ENCODE measurements at regions not wholly inside any gene's neighbourhood (a gene's known extent, or its start where the extent isn't known, plus 50 kb on each side); places are given as distances from the start of the nearest gene placed in this dataset.
A peak's percentile ranks its signal among the peaks of the same experiment; 100 is the strongest.

DNA sequence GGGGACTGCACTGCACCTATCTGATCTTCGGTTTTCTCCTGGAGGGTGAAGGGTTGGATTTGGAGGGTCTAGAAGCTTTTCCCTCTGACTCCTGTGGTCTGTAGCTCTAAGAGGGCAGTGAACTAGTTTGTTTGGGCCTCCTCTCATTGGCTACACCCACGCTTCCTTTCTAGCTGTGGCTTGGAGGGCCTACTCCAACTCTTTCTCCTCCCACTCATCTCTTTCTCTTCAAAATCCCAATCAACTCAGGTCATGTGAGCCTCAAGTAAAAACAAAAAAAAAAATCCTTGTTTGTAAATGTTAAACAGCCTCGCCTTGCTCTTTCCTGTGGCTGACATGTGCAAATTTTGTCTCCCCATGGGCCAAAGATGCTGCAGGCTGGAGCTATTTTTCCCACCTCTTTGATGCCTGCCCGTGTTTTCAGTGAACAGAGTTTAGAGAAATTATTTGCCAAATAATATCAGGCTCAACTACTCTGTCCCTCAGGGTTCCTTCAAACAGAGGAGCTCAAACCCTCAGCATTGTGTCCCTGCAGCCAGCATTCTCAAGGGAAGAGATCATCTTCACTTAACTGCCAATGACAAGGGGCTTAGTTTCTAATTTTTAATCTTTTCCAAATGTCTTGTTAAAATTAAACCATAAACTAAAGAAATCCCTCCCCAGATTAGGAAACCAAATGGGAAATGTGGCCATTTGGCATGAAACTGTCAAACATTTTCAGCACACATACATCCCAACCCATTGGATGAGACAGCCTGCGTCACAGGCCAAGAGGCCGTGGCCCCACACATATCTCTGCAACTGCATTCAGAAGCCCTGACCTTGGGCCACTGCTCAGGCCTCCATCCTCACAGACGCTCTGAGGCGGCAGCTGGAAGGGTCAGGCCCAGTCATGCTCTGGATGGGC, 114.8 kb upstream of the THBS1 start:
- DNase-seq, result no peak
- Histone ChIP-seq H3K27ac (no peak overlapping the region), H3K27me3 (replicated peaks) (no peaks in the 10 kb centered on the region), H3K4me3 (ENCODE audit: low read depth, low read length) (no peak overlapping the region), H3K36me3 (replicated peaks) (no peaks in the 10 kb centered on the region)
- in situ Hi-C loops (cut with HindIII; ENCODE audit: low pct_ligation_motif_present, low sequenced_read_pairs), result no loop called here
- TF ChIP-seq, protein P1, sequence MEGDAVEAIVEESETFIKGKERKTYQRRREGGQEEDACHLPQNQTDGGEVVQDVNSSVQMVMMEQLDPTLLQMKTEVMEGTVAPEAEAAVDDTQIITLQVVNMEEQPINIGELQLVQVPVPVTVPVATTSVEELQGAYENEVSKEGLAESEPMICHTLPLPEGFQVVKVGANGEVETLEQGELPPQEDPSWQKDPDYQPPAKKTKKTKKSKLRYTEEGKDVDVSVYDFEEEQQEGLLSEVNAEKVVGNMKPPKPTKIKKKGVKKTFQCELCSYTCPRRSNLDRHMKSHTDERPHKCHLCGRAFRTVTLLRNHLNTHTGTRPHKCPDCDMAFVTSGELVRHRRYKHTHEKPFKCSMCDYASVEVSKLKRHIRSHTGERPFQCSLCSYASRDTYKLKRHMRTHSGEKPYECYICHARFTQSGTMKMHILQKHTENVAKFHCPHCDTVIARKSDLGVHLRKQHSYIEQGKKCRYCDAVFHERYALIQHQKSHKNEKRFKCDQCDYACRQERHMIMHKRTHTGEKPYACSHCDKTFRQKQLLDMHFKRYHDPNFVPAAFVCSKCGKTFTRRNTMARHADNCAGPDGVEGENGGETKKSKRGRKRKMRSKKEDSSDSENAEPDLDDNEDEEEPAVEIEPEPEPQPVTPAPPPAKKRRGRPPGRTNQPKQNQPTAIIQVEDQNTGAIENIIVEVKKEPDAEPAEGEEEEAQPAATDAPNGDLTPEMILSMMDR (IDR thresholded peaks at IDR 0.05; ENCODE audit: low read depth, low read length, missing control alignments), result no peak

DNA sequence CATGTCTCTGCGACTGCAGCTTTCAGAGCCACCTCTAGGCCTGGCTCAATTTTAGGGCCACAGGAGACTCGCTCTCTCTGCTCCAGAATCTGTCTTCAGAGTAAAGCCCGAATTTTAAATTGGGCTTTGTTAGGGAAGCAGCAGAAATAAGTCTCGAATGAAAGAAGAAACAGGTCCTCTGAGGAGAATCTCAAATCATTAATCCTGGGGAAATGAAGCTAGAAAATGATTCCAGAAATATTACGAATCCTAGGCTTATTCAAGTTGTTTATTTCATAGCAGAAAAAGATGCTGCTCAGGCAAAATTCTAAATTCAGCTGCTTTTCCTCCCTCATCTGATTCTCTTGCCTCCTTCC, 114.2 kb upstream of the THBS1 start:
- no peak overlapping the region for H3K27ac ChIP-seq
- no peak for DNase-seq
- no peaks in the 10 kb centered on the region for H3K36me3 ChIP-seq (replicated peaks)
- TF ChIP-seq, protein P1 (IDR thresholded peaks at IDR 0.05; ENCODE audit: low read depth, low read length, missing control alignments), result no peak
- H3K4me3 ChIP-seq (ENCODE audit: low read depth, low read length), result no peak overlapping the region
- in situ Hi-C loops (cut with HindIII; ENCODE audit: low pct_ligation_motif_present, low sequenced_read_pairs), result no loop called here
- H3K27me3 ChIP-seq (replicated peaks), result no peaks in the 10 kb centered on the region

DNA sequence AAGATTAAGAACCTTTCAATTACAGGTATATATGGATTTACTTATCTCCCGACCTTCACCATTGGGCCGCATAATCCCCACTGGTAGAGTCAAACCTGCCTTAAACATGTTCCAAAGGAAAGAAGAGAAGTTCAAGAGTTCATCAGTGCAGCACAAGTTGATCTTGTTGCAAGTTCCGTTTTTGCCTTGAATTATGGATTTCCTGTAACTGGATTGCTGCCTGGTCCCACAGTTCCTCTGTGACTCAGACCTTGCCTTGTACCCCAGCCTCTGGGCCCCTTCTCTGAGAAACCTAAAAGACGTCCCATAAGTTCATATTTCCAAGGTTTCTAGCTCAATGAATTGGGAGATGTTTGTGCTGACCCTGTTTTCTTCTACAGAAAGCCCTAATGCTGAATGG, 112.5 kb upstream of the THBS1 start:
- TF ChIP-seq, protein P1 (IDR thresholded peaks at IDR 0.05; ENCODE audit: low read depth, low read length, missing control alignments), result no peak
- in situ Hi-C loops (cut with HindIII; ENCODE audit: low pct_ligation_motif_present, low sequenced_read_pairs), result no loop called here
- DNase-seq, result no peak

GRCh38 chr15:39468828-39469227, 112.1 kb upstream of the THBS1 start:
- in situ Hi-C loops (cut with HindIII; ENCODE audit: low pct_ligation_motif_present, low sequenced_read_pairs), result no loop called here
- Histone ChIP-seq H3K27me3 (replicated peaks) (no peaks in the 10 kb centered on the region), H3K4me3 (ENCODE audit: low read depth, low read length) (no peak overlapping the region), H3K36me3 (replicated peaks) (no peaks in the 10 kb centered on the region), H3K27ac (no peak overlapping the region)
- no peak for DNase-seq
- TF ChIP-seq, protein P1 (IDR thresholded peaks at IDR 0.05; ENCODE audit: low read depth, low read length, missing control alignments), result no peak

More for the DNA sequence above, 112.5 kb upstream of the THBS1 start:
- Histone ChIP-seq H3K36me3 (replicated peaks) (no peaks in the 10 kb centered on the region), H3K27ac (no peak overlapping the region), H3K4me3 (ENCODE audit: low read depth, low read length) (no peak overlapping the region), H3K27me3 (replicated peaks) (no peaks in the 10 kb centered on the region)

GRCh38 chr15:39471785-39472574, 108.9 kb upstream of the THBS1 start:
- no peak overlapping the region for H3K4me3 ChIP-seq (ENCODE audit: low read depth, low read length)
- in situ Hi-C loops (cut with HindIII; ENCODE audit: low pct_ligation_motif_present, low sequenced_read_pairs), result no loop called here
- no peaks in the 10 kb centered on the region for H3K27me3 ChIP-seq (replicated peaks)
- H3K27ac ChIP-seq, result peak overlapping the region; percentile 76
- TF ChIP-seq, protein P1 (IDR thresholded peaks at IDR 0.05; ENCODE audit: low read depth, low read length, missing control alignments), result no peak
- H3K36me3 ChIP-seq (replicated peaks), result no peaks in the 10 kb centered on the region
- no peak for DNase-seq

All from brain microvascular endothelial cell (primary cell).